ENCODE measurements at regions not wholly inside any gene's neighbourhood (a gene's known extent, or its start where the extent isn't known, plus 50 kb on each side); places are given as distances from the start of the nearest gene placed in this dataset.
"Not testable (repeated sequence)": the region's sequence is repeated elsewhere in the genome, so short reads cannot be mapped to it uniquely, and the experiment has no call there.

DNA sequence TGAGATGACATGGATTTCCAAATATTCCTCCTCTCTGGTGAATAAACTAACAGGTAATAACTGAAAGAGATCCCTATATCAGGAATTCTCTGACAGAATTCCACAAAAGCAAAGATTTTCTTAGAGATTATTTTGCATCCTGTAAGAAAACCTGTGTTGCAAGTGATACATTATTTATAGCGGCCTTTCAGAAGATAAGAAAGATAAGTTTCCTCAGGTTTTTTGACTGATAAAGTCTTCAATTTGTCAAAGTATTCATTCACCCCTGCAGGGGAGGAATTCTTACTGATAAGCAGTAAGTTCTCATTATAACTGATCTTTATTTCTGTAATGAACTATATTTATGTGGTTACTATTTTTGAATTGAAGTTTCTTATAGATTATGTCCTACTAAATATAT is 554.0 kb downstream of the ARL4A start:
- DNase-seq = no peak

DNA sequence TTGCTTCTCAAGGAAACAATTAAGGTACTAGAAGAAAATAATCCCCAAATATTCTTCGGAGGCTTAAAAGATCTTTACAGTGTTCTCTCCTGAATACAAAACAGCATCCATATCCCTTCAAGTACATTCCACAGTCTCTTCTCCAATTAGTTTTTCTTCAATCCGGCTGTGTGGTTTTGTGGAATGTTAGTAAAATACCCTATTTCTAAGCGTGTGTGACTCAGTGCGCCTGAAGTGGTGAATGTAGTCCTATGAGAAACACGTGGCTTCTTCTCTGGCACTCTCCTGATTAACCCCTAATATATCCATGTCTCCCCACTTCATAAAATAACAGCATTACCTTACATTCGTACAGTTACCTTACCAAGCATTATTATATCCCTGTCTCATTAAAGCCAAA is 570.2 kb downstream of the ARL4A start:
- DNase-seq = no peak

DNA sequence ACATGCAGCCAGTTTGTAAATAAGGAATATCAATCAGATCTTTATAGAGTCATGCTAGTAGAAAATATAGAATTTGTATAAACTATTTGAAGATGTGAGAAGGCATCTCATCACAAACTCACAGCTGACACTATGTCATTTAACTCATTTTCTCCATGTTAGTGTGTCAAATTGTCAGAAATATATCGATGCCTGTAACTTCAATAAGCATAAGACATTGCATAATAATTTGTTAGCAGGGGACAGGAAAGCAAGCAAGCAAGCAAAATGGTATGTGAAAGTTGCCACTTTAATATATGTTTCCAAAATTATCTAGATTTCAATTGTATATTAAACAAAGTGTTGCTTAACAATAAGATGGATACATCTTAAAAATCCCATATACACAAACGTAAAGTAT is 571.0 kb downstream of the ARL4A start:
- no peak for DNase-seq

DNA sequence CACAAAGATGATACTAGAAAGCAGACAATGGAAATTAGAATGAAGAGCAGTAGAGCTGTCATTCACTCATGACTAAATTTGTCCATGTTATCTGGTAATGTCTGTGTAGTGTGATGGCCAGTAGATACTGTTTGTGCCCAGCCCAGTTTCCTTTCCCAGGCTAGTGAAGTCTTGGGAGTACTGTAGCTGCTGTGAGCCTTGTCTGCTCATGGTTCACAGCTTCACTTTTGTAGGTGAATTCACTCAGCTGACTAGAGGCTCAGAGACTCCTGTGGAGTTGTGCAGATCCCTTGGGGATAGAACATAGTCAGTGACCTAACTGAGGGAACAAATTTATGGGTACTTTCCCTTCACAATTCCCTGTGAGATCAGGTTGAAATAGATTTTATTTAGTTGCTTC is 572.5 kb downstream of the ARL4A start:
- DNase-seq = no peak

DNA sequence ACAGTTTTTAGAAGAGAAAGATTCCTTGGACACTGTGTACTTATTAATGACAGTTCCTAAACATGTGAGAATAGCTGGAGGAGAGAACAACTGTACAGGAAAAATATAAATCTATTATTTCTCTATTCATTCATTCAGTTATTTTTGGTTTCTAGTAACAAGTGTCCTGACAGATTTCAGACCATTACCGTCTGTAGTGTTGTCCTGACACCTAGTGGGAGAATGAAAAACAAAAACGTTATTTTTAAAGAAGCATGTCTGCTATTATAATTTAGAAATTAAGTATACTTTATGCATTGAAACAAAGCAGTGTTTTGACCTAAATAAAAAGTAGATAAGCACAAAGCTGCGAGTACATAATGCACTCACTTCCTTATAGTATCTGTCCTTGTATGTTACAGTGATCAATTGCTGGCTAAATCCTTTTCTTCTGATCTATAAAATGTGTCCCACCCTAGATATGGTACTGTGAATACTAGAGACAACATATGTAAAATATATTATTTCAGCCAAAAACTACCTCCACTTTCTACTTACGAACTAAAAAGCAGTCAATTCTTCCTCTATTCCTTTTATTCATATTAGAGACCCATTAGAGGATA is 575.6 kb downstream of the ARL4A start:
- DNase-seq = peak in 1 of 2 experiments; percentile 24

DNA sequence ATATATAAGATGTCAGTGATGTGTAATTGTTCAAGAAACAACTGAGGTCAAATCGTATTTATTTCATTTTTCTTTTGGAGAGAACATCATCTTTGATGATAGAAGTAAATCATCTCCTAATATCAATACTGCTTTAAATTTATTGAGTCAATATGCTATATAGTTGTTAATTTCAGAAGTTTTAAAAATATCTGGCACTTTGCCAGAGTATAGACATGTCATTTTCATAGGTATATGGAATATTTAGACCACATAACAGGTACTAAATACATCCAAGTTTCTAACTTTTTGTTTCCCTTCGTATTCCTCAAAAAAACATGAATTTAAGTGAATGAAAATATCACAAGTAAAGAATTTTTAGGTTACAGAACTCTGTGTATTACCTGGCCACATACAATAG is 577.8 kb downstream of the ARL4A start:
- no peak for DNase-seq

DNA sequence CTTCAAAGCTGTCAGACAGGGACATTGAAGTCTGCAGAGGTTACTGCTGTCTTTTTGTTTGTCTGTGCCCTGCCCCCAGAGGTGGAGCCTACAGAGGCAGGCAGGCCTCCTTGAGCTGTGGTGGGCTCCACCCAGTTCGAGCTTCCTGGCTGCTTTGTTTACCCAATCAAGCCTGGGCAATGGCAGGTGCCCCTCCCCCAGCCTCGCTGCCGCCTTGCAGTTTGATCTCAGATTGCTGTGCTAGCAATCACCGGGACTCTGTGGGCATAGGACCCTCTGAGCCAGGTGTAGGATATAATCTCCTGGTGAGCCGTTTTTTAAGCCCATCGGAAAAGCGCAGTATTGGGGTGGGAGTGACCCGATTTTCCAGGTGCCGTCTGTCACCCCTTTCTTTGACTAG is 586.8 kb downstream of the ARL4A start:
- not testable (repeated sequence) for DNase-seq

DNA sequence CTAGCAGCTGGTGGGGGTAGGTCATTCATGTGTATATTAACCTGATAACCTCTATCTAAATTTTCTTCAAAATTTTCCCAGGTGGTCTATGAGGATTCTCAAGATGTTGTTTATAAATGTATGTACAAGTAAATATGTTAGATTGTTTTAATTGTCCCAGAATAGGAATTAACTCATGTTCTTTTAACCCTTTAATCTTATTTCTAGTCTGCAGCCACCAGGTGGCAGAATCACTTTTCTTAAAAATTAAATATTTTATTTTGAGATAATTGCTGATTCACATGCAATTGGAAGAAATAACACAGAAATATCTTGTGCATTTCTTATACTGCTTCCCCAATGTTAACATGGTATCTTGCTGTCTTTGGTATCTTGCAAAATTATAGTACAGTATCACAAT is 589.5 kb downstream of the ARL4A start:
- no peak for DNase-seq

DNA sequence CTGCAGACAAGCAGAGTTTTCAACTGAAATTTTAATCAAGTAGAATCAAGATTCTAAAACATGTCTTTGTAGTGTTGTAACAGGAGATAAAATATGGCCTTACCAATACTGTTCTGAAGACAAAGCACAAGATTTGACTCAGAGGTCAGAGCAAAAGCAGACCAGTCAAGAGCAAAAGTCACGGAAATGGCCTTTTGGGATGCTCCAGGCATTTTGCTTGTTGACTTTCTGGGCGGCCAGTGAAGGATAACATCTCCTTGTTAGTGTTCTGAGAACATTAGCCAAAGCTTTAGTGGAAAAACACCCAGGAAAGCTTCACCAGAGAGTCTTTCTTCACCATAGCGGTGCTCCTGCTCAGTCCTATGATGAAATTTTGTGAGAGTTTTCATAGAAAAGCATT is 590.6 kb downstream of the ARL4A start:
- no peak for DNase-seq

DNA sequence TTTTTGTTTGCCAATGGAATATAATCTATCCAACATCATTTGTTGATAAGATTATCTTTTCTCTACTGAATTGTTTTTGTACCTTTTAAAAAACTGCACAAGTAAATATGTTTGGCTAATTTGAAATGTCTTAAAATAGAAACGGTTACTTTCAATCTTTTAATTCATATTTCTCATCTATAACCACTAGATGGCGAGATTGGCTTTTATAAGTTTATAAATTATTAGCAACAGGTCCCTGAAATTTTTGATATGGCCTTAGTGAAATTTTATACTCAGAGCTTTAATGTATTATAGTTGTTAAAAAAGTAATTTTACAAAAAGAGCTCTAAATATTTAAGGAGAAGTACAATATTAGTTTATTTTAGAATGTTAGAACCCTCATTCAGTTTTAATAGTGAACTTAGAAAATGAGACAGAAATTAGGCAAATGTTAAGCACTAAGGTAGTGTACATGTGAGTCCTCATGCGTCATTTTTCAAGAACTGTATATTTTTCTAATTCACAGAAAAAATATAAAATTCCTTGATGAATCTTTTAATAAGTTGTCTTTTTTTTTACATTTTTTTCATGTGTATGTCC is 592.5 kb downstream of the ARL4A start:
- DNase-seq = peak in 1 of 2 experiments; percentile 47

DNA sequence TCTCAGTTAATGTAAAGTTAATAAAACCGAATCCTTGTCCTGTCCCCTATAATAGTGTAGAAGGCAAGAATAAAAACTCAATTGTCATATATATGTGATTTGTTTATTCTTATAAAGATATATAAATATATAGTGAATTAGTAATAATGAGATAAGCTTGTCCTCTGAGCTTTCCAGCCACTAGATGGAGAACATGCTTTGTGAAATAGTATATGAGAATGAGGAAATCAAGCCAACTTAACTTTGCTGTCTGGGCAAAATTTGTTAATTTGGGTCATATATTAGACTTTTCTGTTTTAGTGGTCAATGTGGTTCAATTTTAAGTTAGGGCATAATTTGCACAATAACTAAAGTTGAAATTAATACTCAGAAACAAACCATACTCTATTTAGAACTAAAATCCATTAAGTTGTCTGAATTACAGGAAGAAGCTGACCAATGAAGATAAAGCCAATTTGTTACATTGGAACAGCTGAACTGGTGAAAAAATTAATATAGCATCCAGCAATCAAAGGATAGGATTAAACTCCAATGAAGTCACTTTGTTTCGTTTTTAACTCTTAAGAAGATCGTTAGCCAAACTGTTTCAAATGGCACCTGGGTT is 595.0 kb downstream of the ARL4A start:
- DNase-seq = peak in 1 of 2 experiments; percentile 23

DNA sequence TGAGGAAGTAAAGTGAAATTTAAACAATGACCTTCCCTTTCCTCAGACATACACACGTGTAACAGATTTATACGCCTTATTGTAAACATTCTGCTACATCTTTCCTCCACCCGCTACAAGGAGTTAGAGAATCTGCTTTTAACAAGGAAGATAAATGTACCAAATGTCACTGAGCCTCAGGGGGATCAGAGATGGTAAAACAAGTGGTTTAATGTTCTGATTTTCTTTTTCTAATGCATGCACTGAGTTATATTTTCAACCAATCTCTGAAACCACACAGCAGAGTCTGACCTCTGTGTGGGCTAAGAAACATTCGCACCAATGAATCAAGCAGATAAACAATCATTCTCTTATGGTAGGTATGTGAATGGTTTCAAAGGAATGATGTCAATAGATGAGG is 599.5 kb downstream of the ARL4A start:
- DNase-seq = no peak

DNA sequence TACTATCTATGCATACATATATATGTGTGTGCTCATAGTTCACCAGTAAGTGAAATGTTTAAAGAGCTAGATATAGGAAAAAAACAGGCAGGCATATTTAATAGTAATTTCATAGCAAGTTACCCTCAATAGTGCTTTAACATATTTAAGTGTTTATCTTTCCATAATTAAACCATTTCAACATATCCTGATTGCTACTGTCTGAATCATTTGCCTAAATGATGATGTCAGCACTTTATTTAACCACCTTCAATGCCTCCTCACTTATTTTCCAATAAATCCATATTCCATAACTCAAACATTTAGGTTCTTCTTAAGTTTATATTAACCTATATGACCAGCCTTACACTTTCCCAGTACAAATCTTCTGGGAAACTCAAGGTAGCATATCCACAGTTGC is 601.1 kb downstream of the ARL4A start:
- DNase-seq = no peak

DNA sequence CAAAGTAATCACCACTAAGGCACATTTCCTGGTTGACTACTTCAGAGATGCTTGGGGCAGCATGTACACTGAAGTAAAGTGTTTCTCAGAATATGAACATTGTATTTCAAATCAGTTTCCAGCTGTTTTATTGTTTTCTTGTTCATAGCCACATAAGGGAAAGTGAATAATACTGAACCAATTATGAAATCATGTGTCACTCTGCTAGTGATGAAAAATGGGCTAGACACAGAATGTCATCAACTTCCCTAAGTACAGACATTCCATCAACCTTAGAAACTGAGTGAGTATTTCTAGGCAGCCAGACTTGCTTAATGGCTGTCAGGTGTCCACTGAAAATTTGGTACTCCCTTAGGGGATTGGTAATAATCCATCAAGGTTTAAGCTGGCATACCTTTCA is 603.5 kb downstream of the ARL4A start:
- peak in 1 of 2 experiments; percentile 17 for DNase-seq

DNA sequence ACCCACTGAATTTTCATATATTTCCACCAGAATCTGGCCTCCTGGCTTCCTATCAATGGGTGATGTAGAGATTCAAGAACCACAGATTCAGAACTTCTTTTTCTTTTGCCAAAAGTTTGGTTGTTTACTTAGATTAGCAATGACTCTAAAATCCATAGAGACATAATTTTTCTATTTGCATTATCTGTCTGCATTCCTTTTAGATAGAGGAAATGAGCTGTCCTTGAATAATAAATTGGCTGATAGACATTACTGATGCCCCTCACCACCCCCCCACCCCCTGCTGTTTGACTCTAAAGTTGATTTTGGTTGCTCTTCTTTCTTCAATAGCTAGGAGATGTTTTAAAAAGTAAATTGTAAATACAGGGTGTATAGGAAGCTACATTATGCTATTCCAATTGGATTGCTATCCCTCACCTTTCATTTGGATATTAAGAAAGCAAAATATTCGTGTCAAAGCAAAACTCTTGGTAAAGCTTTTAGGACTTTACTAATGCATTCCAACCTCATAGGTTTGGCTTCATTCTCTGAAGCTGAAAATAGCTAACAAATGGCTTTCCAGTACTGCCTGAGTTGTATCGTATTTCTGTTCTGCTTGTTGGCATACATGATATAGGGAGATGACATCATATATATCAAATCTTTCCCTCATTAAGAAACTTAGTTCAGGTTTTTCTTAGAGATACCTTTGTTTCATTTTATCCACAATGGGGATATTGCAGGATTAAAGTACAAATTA is 606.0 kb downstream of the ARL4A start:
- no peak for DNase-seq

DNA sequence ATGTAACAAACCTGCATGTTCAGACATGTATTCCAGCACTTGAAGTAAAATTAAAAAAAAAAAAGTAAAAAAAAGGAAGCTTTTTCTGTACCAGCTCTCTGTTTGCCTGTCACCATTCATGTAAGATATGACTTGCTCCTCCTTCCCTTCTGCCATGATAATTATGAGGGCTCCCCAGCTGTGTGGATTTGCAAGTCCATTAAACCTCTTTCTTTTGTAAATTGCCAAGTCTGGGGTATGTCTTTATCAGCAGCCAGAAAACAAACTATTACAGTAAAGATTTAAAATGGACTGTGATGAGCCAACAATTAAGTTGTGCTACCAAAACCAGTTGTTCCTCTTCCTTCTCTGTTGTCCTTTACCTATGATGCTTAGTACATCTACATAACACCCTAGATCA is 619.6 kb downstream of the ARL4A start:
- DNase-seq = no peak

DNA sequence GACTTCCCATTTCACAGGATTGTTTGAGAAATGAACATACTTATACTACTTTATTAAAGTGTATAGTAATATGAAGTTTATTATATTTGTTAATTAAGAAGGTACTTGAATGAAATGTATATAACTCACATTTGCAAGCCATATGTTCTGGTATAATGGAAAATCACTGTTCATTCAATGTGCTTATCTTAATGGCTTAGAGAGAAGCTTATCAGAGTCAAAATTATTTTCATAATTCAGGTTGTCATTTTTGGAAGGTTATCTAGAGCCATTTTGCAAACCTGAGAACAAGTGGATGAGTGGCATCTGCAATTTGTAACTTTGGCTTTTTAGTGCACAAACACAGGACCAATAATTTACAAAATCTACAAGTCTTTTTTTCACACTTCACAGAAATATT is 621.0 kb downstream of the ARL4A start:
- no peak for DNase-seq

DNA sequence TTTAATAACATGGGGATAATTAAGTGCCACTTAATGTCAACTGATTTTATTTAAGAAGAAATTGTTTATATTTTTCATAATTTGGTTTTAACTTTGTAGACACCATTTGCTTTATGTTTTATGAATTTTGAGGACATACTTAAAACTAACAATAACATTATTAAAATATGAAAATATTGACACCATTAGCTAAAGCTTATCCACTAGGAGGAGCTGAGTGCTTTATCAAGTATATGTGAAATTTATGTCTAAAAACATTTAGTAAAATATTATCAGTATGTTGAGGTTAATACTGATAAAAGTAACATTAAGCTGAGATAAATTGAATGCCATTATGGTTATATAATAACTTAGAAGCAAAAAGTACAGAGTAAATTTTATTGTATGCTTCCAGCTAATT is 622.1 kb downstream of the ARL4A start:
- no peak for DNase-seq

DNA sequence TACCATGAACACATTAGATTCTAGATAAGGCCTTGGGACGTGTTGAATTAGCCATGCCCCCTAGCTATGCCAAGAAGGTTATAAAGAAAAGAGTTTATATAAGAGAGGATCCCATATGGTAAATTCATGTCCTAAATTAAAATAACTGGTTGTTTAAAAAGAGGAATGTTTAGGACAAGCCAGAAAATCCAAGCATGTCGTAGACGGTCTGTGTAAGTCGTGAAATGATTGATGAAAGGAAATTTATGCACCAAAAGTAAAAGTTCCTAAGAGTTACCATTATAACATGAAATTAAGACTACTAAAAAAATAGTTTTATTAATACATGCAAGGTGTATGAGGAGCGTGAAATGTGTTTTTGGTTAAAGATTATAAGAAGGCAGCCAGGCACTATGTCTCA is 624.9 kb downstream of the ARL4A start:
- DNase-seq = no peak

DNA sequence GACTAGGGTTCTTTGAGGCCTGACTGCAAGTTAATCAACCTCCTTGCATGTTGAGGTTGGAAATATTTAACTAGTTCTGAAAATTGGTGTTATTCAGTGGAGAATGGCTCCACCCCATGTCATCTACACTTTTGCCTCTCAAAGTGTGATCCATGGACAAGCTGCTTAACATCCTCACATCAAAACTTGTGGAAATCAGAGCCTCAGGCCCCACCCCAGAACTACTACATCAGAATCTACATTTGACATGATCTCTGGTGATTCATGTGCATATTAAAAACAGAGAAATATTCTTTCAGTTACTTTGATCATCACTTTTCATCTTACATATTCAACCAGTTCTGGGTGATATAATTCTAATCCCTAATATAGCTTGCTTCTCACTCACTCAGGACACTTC is 632.9 kb downstream of the ARL4A start:
- DNase-seq = no peak

DNA sequence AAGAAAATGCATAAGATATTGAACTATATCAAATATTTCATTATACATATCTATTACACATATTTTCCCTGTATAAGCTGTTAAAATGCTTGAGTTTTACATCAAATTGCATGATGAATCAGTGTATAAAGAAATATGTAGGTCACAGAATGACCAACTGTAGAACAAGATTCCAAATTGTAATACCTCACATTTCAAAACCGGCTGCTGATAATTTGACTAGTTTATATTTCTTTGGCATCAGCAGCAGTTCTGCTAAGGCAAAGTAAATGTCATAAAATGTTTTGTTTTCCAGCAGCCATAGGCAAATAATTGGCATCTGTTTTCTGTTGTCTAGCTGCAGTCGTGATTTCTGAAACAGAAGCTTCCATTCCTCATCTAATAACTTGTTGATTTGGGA is 633.9 kb downstream of the ARL4A start:
- DNase-seq = no peak

DNA sequence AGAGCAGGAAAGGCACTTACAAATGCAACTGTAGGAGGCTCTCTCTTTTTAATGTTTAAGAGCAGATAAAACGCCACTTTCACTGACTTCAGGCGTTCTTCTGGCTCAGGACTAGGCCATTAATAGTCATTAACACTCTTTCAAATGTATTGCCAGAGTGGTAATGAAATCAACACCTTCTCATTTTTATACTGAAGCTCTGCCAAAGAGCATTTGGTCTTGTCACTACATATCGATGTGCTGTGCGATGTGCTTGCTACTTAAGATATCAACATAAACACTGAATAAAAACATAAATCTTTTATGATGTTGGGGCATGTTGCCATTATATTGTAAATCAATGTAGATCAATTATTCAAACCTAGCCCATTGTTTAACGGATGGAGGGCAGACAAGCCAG is 634.7 kb downstream of the ARL4A start:
- DNase-seq = no peak

DNA sequence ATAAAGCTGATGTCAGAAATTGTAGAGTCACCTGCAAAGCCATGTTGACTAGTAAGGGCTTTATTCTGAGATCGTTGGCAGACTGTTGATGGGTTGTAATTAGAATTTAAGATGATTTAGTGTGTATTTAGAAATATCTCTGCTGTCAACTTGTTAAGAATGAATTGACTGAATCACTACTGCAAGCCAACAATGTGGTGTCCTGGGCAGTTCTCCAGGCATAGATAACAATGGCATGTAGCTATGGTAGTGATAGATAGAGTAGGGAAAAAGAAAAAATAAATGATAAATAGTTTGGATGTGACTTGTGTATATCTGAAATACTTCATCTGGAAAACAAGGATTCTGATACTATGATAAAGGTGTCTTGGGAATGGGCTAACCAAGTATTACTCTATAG is 640.2 kb downstream of the ARL4A start:
- no peak for DNase-seq

DNA sequence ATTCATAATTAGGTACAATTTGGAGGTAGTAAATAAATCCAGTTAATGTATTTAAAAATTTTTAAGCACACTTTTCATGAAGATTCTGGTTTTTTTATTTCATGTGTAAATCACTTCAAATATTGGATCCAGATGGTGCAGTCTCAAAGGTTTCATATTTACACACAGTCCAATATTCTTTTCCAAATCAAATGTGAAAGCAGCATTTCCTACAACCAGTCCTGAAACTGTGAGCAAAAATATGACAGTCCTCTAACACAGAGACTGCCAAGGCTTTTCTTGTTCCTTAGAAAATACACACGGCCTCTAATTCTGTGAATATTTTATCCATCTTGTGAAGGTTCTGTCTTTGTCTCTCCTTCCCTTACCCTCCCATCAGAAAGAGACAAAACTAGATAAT is 645.9 kb downstream of the ARL4A start:
- DNase-seq = no peak

Measured in NCI-H524 (cell line).